ENCODE measurements at regions not wholly inside any gene's neighbourhood (a gene's known extent, or its start where the extent isn't known, plus 50 kb on each side); places are given as distances from the start of the nearest gene placed in this dataset.

DNA sequence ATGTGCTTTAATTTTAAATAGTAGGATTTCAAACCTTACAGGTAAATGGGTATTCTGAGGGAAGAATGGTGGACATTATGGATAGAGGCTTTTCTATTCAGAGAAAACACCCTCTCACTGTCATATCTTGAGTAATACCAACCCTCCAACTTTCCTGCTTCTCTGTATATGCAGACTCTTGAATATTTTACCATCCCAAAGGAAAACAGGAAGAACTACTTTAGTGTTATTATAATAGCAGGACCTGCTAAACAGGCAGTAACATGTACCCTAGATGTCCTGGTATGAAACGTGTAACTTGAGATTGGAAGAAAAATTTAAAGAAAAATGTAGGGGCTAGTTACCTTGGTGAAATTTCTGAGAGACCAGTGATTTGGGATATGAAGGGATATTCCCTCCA, 82.9 kb upstream of the TRHDE start:
- TF ChIP-seq, protein P1, sequence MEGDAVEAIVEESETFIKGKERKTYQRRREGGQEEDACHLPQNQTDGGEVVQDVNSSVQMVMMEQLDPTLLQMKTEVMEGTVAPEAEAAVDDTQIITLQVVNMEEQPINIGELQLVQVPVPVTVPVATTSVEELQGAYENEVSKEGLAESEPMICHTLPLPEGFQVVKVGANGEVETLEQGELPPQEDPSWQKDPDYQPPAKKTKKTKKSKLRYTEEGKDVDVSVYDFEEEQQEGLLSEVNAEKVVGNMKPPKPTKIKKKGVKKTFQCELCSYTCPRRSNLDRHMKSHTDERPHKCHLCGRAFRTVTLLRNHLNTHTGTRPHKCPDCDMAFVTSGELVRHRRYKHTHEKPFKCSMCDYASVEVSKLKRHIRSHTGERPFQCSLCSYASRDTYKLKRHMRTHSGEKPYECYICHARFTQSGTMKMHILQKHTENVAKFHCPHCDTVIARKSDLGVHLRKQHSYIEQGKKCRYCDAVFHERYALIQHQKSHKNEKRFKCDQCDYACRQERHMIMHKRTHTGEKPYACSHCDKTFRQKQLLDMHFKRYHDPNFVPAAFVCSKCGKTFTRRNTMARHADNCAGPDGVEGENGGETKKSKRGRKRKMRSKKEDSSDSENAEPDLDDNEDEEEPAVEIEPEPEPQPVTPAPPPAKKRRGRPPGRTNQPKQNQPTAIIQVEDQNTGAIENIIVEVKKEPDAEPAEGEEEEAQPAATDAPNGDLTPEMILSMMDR (conservative IDR thresholded peaks at IDR 0.05 in 1 of 2, IDR thresholded peaks at IDR 0.05 in 1 of 2; ENCODE audit: low read depth in 1 of 2, low read length in 2 of 2), result no peak
- TF ChIP-seq EZH2 (IDR thresholded peaks at IDR 0.05; ENCODE audit: low read length, missing control alignments), result no peak

Data from fibroblast of lung (primary cell).